ENCODE measurements at regions not wholly inside any gene's neighbourhood (a gene's known extent, or its start where the extent isn't known, plus 50 kb on each side); places are given as distances from the start of the nearest gene placed in this dataset.

DNA sequence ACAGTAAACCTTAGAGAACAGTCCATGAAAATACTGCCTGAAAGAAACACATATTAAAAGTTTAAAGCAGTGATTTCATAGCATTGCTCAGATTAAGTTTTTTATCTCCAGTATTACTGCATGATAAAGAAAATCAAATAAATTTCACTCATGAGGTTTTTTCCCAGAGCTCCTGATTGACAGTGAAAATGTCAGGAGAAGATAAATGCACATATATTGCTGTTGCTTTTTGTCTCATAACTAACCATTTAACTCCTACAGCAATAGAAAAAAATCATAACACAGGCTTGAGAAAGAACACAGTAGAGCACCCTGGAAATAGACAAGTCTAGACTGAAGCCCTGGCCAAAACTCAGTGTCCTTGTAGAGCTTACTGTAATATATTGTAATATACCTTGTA lies 391.0 kb downstream of the TMX3 start:
- no peak for DNase-seq

DNA sequence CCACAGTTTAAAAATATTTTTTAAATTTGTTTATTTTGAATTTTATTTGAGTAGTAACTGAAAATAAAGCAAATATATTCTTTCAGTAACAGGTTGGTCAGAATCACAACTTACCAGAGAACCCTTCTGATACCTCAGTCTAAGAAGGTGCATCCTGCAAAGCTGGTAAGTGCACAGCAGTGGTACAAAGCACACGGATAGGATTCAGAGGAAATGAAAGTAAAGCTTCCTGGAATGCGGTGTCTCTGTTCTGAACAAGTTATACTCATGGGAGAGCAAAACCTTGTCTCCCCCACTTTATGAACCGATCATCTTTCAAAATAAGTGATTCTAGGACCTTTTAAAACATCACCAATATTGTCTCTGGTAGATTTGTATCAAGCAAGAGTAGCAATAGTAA lies 398.3 kb downstream of the TMX3 start:
- DNase-seq = no peak

DNA sequence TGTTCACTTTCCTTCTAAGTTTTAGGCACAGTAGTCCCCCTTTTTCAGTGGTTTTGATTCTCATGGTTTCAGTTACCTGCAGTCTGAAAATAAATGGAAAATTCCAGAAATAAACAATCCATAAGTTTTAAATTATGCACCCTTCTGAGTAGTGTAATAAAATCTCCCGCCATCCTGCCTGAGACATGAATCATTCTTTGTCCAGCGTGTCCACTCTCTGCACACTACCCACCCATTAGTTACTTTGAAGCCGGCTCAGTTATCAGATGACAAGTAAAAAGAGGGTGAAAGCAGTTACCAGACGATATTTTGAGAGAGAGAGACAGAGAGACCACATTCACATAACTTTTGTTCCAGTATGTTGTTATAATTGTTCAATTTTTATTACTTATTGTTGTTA lies 400.5 kb downstream of the TMX3 start:
- no peak for DNase-seq

DNA sequence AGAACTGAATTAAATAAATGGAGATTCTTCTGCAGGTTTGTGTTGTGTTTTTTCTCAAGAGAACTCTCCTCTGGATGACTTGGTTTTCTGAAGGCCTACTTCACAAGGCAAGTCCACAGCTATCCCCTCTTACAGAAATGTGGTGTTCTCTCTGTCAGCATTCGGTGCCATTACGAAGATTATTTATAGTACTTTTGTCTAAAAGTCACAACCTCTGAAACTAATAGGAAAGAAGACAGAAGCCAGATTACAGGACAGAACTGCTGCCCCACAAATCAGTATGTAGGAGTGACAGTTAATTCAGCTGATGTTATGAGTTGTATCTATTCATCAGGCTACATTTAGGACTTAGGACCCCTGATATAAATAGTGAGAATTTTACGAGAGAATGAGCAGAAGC lies 413.5 kb downstream of the TMX3 start:
- DNase-seq = no peak

DNA sequence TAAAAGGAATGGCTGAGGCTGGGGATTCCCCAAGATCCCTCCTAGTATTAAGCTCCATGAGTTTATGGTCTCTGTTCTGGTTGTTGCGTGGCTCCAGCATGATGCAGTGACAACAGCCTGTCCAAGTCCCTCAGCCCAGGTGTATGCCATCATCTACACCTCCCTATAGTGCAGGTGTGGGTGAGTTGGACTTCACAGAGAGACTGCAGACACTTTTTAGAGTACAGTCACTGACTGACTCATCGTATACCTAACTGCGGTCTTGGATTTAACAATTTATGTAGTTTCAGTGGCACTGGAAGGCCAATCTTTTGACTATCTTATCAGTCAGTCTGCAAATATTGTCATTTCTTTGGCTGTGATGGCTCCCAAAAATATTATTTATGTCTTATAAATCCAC lies 415.0 kb downstream of the TMX3 start:
- no peak for DNase-seq

DNA sequence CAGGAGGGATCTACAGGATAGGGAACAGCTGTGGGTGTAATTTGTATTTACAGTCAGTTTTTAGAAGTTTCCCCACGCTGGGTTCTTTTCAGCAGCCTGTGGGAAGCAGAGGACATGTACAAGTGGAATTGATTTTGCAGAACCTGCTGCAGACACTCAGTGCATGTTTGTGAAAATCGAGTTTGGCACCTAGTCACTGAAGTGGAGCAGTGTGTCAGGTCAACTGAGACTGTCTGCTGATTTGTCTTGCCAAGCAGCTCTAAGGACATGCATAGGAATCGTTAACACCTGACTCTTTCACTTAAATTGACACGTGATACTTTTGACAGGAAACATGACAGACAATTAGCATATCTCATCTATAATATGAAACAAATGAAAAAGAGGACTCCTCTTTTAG lies 416.6 kb downstream of the TMX3 start:
- no peak for DNase-seq

DNA sequence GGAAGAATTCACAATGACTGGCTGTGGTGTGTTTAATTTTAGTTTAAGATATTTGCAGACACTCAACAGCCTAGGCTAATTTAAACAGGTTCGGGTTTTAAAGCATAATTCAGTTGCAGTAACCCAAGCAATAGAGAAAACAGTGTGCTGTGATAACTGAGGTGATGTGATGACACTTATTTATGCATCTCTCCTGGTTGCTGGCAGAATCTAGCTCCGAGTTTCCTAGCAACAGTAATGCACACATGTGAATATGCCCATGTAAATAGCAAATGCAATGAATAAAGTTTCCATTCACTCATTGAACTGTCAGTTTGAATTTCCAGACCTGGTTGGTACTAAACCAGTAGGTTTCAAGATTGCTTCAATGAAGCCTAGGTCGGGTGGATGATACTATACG lies 426.5 kb downstream of the TMX3 start:
- DNase-seq = no peak

DNA sequence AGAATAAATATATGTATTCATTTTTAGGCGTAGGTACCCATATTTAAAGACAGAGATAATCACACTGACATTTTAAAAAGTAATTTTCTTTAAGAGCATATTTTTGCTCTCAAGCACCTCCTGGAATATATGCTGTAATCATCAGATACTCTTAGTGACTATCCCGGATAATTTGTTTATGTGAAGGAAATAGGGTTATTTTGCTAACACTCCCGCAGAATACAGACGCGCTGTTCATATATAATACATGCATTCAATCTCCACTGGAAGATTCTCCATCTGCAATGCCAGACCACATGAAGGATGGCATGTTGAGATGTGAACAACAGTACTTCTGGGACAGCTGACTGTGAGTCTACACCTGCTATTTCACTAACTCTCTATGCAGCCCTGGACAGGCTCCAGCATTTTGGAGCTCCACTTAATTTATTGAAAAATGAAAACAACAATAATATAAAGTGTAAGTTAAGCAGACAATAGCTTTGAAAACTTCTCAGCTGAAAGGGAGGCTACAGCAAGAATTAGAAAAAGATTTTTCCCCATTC lies 430.6 kb downstream of the TMX3 start:
- DNase-seq = no peak

DNA sequence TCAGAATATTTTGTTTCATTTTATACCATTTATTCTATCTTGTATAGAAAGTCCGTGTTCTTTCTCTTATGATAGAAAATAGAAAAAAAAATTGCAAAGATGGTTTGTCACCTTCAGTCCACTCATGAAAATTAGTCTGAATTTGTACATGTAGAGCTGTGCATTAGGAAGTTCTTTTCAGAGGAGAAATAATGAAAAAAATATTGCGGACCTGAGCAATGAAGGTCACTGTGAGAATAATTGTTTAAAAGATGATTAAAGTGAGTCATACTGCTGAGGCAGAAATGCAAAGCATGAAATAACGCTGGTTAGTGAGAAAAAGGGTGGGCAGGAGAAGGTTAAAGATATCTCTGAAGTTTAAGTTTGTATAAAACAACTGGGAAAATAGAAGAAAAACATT lies 431.1 kb downstream of the TMX3 start:
- DNase-seq = no peak

DNA sequence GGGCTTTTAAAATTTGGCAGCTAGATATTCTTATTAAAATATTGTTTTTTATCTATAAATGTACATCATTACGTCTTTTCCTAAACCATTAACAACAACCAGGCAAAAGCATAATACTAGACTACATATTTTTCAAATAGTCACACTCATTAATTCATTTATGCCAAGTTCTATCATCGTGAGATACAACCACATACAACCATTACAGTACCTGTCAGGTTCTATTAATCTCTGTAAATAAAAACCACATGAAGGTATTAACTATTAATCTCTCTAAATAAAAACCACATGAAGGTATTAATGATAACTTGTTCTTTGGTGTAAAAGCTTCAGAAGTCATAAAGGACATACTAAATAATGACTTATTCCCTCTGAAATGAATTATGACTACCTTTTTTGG lies 432.7 kb downstream of the TMX3 start:
- no peak for DNase-seq

DNA sequence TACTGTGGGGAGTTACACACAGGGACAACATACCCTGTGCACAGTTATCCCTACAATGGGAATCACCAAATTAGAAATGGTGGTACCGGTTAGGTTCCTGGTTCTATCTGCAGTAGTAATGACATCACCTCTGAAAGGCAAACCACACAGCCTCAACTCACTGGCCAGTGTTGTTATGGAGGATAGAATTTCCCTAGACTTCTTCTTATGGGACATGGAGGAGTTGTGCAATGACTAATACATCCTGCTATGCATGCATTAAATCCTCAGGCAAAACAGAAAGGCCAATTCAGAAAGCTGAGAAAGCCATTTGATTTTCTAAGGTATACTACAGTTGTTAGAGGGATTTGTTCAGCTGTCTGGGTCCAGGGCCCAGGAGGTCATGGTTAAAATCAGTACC lies 439.3 kb downstream of the TMX3 start:
- no peak for DNase-seq

DNA sequence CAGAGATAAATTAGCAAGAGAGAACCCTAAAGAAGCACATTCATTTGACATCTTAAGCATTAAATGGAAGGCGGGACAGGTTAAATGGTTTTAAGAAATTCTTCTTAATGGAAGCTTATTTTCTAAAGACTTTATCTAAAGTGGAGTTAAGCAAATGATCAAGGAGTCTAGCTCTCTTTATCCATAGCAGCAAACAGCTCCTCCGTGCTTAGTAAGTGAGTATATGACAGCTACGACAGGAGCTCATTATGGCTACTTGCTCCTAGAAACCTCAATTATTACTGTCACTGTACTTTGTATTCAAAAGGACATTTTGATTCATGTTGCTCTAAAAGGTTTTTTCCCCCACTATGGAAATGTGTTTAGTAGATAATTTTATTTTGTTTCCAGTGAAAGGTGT lies 444.9 kb downstream of the TMX3 start:
- DNase-seq = no peak

DNA sequence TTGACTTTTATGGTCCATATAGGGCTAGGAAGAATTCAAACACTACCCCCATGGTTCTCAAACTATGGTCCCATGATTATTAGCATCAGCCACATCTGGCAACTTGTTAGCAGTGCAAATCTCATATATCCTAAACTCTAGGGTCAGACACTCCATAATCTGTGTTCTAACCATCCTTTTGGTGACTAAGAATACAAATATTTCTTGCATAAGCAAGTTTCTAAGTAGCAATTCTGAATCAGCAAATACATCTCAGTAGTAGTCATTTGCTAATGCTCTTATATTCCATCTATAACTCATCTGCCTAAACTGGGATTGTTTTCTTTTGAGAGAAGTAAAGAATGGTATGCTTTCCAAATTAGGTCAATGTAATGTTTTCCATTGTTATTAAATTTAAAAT lies 447.3 kb downstream of the TMX3 start:
- no peak for DNase-seq

DNA sequence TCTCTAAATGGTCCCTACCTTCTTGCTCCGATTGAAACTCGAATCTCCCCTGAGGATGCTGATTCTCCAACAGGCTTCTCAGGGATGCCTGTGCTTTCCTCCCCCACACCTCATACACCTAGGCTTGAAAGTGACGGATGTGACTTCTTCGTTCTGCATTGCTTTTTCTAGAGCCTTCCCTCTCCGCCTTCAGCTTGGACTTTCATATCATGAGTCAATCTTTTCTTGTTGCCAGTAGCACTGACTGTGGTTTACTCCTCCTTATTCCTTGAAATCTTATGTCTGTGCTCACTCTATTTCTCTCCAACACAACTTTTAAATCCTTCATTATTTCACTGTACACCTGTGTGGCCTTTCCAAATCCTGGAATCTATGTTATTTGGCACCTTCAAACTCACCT lies 451.4 kb downstream of the TMX3 start:
- DNase-seq = no peak

DNA sequence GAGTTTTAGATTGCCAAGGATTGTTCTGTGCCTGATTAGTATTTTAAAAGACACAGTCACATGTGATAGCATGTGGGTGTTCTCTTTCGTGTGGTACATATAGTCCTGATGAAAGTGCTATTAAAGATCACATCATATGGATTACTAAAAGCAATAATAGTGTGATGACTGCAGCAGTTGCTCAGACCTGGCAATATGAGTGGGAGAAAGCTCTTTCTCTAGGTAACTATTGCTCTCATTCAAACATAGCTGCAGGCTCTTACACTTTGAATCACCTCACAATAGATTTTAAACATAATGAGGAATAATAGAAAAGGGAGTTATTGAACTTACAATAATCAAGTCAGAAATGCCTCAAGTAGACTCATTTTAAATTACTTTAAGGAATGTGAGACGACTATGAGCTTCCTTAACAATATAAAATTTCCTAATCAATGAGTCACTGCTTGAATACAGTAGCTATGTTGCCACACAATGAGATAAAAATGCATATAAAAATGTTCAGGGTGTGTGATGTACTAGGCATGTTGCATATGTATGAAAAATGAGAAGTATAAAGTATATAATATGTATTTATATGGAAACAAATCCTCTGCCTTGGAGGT lies 452.1 kb downstream of the TMX3 start:
- DNase-seq = no peak

DNA sequence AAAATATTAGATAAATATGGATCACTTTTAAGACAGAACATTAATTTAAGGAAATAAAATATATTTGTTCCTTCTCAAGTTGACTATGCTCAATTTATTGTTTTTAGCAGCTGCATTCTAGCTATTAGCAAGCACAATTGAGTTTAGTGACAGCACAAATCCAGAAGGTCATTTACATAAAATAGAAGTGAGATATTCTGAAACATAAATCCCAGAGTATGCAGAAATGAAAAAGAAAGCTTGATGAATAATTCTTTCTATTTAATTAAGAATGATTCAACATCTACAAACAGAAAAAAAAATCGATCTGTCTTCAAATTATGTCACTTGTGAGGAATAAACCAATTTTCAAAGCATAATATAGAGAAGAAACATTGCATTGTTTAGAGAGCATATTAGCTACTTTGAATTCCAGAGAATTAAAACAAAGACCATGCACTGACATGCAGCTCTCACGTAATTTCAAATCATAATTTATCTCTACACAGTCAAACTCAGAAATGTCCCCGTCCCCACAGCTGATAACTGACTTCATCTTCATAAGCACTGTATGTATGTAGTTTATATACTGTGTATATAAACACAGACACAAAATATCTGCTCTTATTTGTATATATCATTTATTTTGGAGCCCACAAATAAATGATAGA lies 458.4 kb downstream of the TMX3 start:
- no peak for DNase-seq

DNA sequence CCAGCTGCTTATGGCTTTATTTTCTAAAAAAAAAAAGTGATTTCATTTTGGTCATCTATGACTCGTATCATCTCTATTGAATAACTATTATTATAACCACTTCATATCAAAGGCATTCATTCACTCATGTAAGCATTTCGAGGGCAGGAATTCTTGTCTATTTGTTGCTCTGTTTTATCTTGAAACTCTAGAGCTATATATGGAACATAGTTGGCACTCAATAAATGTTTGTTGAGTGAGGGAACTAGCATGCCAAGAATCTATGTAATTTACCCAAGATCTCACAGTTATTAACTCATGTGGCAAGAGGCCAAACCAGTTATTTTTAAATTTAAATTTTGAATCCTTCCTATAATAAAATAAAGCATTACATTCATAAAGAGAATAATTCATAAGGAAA lies 470.1 kb downstream of the TMX3 start:
- no peak for DNase-seq

DNA sequence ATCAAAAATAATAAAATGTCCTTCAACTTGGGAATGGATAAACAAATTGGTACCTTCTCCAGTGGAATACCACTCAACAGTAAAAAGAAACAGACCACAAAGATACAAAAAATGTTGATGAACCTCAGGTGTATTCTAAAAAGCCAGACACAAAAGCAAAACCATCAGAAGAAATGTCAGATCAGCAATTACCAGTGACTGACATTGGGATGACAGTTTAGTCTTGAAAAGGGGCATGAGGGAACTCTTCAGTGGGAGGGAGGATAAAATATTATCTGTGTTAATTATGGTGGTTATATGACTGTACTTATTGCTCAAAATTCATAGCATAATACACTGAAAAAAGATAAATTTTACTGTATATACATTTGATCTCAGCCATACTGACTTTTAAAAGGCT lies 473.0 kb downstream of the TMX3 start:
- no peak for DNase-seq

DNA sequence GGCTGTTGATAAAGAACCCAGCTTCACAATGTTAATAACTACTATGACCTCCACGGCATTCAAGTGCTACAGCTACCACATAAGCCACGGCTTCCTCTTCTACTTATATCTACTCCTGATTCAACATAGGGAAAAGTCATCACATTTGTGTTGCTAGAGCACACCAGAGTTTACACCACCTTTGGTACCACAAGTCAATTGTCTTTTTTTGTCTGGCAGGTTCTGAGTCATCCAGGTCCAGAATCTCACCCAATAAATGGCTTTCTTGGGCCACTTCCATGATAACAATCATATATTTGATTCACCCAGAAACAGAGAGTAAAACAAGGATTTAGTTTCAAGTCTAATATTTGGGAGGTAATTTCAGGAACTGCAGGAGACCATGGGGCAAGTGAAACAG lies 480.2 kb downstream of the TMX3 start:
- DNase-seq = no peak

DNA sequence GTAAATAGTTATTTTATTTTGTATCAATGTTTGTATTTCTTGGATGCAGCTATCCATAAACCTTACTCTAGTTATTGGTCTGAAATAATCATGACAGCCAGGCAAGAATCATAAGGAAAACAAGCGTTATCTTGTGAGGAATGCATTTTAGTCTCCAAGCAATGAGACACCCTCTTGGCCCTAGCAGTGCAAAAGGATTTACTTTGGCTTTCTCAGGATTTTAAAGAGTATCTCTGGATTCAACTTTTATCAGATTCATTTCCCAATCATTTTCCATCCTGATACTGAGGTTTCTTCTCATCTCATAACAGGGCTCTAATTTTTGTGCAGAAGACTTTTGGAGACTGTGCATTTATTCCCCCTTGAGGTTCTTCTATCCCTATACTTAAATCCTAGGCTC lies 480.8 kb downstream of the TMX3 start:
- no peak for DNase-seq

DNA sequence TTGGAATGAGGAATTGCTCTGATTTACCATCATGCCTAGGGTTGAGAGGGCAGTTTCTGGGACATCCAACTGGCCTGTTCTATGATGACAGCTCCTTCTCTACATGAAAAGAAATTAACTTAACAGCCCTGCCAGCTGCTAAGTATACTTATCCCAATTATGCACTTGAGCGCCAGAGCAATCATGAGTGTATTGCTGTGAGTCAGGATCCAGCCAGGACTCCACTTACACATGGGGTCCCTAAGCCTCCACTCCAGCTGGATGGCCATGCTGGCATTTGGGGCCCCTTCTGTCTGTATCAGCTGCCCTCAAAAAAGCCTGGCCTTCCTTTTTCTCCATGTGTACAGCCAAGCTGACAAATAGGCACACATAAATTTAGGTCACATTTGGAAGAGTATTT lies 481.9 kb downstream of the TMX3 start:
- no peak for DNase-seq

DNA sequence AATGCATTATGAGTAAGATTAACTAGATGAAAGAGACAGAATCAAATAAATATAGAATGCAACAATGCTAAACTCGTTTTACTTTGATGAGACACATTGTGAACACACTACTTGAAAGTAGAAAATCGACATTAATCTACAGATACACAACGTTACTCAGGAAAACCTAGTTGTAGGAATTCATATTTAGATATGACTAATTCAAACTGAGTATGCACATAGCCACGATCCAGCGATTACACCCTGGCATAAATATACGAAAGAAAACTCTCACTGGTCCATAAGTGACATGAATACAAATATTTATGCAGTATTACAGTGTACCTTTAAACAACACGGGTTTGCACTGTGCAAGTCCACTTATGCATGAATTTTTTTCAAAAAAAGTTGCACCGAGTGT lies 485.6 kb downstream of the TMX3 start:
- no peak for DNase-seq

DNA sequence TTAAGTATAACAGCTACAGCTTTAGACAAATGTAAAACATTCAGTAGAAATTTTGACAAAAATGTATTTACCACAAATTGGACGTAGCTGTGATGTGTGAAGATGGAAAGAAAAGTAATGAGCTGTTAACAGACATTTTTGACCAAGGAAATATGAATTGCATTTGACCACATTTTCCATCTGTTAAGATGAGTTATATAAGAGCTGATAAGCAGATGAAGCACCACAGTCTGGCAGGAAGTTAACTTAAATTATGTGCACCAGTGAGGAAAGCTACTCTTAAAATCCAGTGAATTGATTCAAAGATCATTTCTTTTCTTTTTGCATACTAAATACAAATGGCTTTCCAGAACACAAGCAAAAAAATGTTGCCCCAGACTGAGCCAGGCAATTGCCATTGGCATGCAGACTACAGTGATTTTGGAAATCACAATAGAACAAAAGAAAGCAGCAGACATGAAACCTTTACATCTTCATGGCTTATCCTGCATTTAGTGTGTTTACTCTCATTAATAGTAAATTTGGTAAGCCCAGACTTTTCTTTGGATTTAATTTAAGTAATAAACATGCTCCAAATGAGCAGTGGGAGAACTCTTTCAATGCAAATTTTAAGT lies 493.7 kb downstream of the TMX3 start:
- no peak for DNase-seq

DNA sequence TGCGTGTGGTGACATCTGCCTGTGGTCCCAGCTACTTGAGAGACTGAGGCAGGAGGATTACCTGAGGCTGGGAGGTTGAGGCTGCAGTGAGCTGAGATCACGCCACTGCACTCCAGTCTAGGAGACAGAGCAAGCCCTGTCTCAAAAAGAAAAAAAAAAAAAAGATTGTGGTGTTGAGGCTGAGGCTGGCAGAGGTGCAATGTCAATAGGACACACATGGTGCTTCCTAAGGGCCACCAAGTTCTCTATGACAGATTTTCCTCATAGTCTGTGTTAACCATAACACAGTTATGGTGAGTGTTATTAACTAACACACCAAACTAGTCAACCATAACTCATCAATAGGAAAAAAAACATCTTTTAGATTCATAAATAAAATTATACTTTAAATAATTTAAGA lies 494.4 kb downstream of the TMX3 start:
- no peak for DNase-seq

DNA sequence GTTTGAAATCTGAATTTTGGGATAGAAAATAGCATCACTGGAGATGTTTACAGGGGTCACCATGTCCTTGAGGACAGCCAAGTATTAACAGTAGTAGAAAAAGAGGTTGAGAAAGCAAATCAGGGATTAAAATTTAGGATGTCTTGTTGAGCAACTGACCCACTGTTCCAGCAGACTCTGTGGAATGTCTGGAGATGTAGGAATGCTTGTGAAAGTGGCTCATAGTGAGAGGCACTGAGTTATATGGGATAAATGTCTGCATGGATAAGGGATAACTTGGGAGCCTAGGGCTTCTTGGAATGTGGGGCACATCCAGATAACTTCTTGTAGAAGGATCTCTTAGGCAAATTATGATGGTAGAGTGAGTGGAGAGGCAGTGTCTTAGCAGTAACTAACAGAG lies 495.0 kb downstream of the TMX3 start:
- no peak for DNase-seq

All from NCI-H526 treated with DMSO at 0.1 percent for 48 hours (cell line).